H1 (cell line): ENCODE measurements at regions not wholly inside any gene's neighbourhood (a gene's known extent, or its start where the extent isn't known, plus 50 kb on each side); places are given as distances from the start of the nearest gene placed in this dataset.

Experiments
- CTCF ChIP-seq, 3 experiments: IDR thresholded peaks; 1 replicate in 2 of 3; 2 replicates in 1 of 3; pipeline versions ENCODE4 v1.5.1 to v1.6.1; 2011; ENCODE audit warnings: low read length in 3 of 3, mild to moderate bottlenecking in 3 of 3, inconsistent platforms in 2 of 3, low read depth in 1 of 3, moderate library complexity in 1 of 3; ENCODE audit not compliant: insufficient read depth in 1 of 3; ENCODE audit errors: control extremely low read depth in 1 of 3
- EP300 ChIP-seq, 2 experiments: IDR thresholded peaks; 1 replicate in 1 of 2; 2 replicates in 1 of 2; pipeline ENCODE4 v1.6.1; 2011 to 2012; ENCODE audit warnings: low read depth in 2 of 2, low read length in 2 of 2, mild to moderate bottlenecking in 2 of 2, borderline replicate concordance in 1 of 2, inconsistent platforms in 1 of 2, moderate library complexity in 1 of 2
- MAX ChIP-seq: IDR thresholded peaks from 2 replicates; pipeline ENCODE4 v1.6.1; 2012; ENCODE audit warnings: inconsistent platforms
- POLR2AphosphoS5 ChIP-seq: IDR thresholded peaks from 2 replicates; pipeline ENCODE4 v1.6.1; 2011; ENCODE audit warnings: low read depth, low read length
- RXRA ChIP-seq: IDR thresholded peaks from 2 replicates; pipeline ENCODE4 v1.6.1; 2011; ENCODE audit warnings: low read depth, mild to moderate bottlenecking, low read length, moderate library complexity; ENCODE audit not compliant: insufficient read depth
- SP1 ChIP-seq: IDR thresholded peaks from 2 replicates; pipeline ENCODE4 v1.6.1; 2011; ENCODE audit warnings: low read depth, low read length
- USF2 ChIP-seq: IDR thresholded peaks from 2 replicates; pipeline ENCODE4 v1.6.1; 2011; ENCODE audit warnings: low read length, improper control_type of control experiment

DNA sequence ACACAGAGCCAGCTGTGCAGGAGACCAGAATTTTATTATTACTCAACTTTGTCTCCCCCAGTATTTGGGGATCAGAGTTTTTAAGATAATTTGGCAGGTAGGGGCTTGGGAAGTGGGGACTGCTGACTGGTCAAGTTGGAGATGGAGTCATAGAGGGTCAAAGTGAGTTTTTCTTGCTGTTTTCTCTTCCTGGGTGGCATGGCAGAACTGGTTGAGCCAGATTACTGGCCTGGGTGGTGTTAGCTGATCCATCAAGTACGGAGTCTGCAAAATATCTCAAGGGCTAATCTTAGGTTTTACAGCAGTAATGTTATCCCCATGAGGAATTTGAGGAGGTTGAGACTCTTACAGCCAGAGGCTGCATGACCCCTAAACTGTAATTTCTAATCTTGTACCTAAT lies 153.5 kb downstream of the OR4C45 start:
- TF ChIP-seq SP1 (no peak), RXRA (no peak), CTCF (IDR thresholded peaks at IDR 0.05; ENCODE audit: control extremely low read depth in 1 of 3, insufficient read depth in 1 of 3, low read depth in 1 of 3, low read length in 3 of 3) (no peak), MAX (no peak), POLR2AphosphoS5 (no peak), EP300 (IDR thresholded peaks at IDR 0.05; ENCODE audit: borderline replicate concordance in 1 of 2, low read depth in 2 of 2, low read length in 2 of 2) (no peak), USF2 (no peak)
